Stimulated activated CD4-positive, alpha-beta T cell treated with anti-CD3 and anti-CD28 coated beads, Interleukin-12 subunit alpha, Interleukin-12 subunit beta, amount 100 ng/mL, for 4 hours (primary cell): ENCODE measurements at regions not wholly inside any gene's neighbourhood (a gene's known extent, or its start where the extent isn't known, plus 50 kb on each side); places are given as distances from the start of the nearest gene placed in this dataset.
"Not testable (repeated sequence)": the region's sequence is repeated elsewhere in the genome, so short reads cannot be mapped to it uniquely, and the experiment has no call there.

Source experiments
- DNase-seq: peaks from one replicate; pipeline ENCODE4 v3.0.0-alpha.2; 2020

DNA sequence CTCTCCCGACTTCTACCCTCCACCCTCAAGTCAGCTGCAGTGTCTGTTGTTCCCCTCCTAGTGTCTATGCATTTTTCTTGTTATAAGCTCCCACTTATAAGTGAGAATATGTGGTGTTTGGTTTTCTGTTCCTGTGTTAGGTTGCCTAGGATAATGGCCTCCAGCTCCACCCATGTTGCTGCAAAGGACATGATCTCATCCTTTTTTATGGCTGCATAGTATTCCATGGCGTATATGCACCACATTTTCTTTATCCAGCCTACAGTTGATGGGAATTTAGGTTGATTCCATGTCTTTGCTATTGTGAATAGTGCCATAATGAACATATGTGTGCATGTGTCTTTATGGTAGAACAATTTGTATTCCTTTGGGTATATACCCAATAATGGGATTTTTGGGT is 80.7 kb downstream of the SPTSSA start:
- DNase-seq, result not testable (repeated sequence)

DNA sequence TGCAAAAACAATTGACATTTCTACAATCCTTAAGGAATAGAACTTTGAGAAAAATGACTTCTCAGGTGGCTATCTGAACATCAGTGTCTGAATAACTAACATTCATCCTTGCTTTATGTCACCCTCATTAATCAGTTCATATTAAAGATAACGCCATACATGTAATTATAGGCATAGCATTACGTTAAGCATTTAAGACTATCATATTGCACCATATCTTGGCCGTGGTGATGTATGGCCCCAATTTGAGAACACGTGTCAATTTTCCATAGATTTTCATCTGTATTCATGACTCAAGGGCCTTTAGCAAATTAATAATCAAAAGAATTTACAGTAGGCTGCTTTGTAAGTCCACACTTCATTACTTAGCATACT is 81.6 kb downstream of the SPTSSA start:
- no peak for DNase-seq

DNA sequence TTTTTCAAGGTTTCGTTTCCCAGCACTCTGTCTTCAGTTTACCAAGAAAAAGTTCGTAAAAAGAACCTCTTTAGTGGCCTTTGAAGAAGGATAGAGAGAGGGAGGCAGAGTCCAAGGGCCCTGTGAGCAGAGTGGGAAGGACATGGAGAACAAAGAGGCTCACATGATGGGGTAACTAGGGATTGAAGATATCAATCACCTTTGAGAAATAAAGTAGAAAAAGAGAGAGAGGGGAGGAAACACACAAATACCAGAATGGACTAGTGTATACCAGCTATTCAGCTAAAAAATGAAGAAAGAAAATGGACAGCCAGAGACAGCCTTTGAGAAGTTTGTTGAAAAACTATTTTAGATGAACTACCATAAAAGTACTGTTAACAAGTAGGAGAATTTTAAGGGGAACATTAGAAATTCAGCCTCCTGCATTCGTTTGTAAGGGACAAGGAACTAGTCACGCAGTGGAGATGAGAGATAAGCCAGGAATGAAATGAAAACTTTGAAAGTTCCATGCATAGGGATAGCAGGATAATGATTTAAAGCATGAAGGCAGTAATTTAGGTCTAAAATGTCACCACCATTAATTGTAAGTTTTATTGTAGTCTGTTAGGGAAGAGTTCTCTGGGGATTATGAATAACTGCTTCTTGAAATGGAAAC is 82.1 kb downstream of the SPTSSA start:
- DNase-seq, result no peak

DNA sequence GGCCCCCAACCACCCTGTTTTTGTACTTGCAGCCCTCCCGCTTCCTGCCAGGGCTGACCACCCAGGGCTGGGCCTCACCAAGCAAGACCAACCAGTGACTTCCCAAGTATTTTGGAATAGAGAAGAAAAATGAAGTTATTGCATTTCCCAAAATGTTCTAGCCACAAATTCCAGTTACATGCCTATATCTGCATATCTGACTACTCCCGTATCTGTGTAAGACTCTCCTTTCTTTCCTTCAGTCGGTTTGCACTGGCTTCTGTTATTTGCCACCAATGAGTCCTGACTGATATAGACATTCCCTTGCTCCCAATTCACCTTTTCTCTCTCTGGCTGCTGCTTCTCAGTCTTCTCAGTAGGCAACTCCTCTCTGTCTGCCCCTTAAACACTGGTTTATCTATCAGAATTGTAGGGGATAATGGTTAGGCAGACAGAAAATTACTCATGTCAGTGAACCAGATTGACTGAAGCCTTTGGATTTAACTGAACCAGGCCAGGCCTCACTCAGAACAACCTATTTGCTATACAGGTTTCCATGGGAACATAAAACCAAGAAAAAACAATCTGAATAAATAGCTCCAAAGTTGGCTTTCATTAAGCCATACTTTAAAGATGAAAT is 85.3 kb downstream of the SPTSSA start:
- no peak for DNase-seq

DNA sequence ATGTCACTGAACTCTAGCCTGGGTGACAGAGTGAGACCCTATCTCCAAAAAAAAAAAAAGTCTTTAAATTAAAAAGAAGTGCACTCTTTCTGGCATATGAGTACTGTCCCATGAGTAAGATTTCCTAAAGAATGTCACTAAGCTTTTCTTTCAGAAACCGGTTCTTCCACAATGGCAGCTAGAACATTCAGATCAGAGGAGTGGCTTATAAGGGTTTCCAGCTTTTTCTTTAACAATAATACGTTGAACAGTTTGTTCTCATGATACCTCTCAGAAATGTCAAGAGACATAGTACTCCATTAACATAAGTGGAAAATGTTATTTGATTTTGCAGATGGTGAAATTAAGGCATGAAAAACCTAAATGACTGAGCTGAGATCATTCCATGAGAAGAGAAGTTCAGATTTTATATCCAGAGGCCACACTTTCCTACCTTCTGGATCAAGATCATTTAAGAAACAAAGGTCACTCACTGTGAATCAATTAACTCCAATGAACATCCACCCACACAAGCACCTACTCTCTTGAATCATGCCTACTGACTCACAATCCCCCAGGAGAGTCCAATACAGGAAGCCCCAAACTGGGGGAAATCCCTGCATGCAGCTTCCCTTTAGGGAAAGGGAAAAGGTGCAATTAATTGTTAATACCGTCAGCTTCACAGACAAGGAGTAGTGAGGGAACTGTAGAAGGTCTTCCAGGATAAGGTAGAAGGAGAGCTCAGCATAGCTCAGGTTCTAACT is 86.9 kb downstream of the SPTSSA start:
- no peak for DNase-seq

DNA sequence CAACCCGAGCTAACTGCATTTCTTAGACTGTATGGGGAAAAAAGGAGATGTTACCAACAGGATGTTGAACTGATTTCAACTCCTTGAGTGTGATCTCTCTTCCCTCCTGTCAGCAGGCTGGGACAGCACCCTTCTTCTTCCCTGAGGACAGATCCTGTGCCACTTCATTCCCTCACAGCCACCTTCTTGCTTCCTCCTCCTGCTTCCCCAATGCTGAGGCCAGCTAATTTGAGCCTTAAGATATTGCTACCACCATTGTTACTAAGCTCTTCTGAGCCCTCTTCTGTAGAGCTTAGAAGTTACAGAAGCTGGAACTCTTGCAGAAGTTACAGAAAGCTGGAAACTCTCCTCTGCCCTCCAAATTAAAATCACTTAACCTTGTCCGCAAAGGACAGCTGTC is 88.8 kb downstream of the SPTSSA start:
- DNase-seq, result no peak

DNA sequence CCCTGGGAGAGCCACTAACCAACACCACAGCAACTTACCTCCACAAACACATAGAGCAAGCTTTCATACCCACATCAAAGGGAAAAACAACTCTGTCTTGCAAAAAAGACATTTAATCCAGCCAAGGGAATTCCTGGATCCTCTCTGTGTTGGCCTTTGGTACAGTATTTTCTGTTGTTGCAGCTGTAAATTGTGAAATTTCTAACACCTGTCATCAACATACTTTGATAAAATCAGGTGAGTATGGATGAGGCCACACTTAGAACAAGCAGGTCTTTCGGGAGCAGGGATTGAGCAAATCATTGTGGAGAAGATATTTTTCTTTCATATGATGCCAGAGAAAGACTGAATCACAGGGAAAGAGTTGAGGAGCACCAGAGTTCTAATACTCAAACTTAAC is 89.3 kb downstream of the SPTSSA start:
- DNase-seq, result no peak

DNA sequence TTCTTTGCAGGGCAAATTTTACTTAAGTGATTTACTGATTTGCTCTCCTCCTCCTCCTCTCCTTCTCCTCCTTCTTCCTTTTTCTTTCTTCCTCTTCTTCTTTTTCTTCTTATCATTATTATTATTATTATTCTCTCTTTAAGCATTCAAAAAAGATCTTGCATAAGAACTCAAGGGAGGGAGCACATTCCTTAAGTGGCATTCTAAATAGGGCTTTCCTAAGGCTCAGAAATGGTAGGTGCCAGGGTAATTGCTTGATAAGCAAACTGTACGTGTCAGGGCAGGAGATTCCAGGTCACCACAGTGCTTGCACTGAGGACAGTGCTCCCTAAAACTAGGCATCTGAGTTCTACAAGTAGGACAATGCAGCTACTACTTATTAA is 92.4 kb downstream of the SPTSSA start:
- no peak for DNase-seq

DNA sequence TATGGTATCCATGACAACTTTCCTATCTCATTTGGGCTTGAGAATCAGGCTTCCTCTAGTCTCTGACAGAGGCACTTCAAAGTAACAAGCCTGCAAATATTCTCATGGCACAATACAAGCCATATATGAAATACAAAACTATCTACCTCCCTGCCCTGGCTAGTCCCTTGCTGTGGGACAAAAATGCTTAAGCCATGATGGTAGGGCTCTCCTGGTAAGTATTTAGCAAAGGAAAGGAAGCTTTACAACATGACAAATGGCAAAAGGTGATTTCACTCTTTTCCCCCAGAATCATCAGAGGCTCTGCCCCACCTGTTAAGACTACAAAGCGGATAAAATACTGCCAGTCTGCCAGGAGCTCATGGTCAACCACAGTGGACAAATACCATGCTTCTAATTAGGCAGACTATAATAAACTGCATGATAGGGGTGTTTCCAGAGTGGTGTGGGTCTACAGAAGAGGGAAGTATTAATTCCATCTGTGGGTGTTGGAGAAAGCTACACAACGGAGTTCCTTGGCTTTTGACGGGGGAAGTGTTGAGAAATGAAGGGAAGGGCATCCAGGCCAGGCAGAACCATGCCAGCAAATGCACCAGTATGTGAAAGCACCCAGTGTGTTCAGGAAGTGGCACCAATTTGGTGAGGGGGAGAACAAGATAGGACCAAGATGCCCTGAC is 92.9 kb downstream of the SPTSSA start:
- no peak for DNase-seq

DNA sequence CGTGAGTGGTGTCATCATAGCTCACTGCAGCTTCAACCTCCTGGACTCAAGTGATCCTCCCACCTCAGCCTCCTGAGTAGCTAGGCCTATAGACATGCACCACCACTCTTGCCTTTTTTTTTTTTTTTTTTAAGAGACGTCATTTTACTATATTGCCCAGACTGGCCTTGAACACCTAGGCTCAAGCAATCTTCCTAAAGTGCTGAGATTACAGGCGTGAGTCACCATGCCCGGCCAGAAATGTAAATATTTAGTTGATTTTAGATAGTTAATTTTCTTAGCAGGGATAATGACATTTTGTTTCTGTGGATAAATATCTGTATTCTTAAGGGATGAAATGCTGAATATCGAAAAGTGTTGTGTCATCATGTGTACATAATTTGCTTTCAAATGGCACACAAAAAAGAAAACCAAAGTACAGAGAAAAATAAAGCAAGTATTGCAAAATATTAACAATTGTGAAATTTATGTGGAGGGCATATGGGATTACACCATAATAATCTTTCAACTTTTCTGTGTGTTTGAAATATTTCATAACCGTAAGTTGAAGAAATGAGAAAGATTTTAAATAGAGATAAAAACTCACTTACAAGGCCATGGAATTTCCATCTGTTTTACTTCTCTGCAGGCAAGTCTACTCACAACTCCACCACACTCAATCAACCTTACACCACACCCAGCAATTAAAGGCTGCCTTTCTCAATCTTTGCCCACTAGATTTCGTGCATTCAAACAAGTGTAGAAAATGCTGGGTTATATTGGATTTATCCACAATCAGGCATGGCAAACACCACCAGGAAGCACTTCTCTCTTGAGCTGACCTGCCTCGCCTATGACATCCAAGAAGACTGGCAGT is 93.7 kb downstream of the SPTSSA start:
- no peak for DNase-seq

DNA sequence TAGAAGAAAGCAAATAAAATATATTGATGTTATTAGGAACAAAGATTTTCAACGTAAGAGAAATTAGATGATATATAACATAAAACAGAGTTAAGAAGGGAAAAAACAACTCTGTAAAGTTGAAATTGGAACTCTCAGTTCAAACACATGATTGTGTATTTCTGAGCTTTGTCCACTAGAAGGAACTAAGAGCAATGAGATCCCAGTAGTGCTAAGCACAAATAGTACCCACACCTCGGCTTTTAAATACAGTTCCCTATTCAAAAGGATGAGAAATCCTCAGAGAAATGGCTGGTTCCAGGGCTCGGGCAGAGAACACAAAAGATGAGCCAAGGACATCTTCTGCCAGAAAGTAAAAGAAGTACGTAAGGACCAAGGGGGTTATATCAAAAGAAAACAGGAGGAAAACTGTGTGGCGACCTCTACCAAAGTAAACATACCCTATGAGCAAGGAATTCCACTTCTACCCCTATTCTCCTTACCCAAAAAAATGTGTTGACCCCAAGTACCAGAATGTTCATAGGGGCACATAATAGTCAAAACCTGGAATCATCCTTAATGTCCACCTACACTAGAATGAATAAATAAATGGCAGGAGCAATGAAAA is 96.6 kb downstream of the SPTSSA start:
- no peak for DNase-seq

DNA sequence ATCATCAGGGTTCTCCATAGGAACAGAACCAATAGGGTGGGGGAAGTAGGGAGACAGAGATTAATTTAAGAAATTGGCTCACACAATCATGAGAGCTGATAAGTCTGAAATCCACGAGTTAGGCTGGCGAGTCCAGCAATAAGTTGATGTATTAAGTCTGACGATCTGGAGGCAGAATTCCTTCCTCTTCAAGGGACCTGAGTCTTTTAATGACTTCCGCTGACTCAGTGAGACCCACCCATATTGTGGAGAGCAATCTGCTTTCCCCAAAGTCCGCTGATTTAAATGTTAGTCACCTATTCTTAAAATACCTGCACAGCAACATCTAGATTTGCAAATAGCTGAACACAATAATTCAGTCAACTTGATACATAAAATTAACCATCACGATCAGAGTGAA is 97.8 kb downstream of the SPTSSA start:
- DNase-seq, result no peak

DNA sequence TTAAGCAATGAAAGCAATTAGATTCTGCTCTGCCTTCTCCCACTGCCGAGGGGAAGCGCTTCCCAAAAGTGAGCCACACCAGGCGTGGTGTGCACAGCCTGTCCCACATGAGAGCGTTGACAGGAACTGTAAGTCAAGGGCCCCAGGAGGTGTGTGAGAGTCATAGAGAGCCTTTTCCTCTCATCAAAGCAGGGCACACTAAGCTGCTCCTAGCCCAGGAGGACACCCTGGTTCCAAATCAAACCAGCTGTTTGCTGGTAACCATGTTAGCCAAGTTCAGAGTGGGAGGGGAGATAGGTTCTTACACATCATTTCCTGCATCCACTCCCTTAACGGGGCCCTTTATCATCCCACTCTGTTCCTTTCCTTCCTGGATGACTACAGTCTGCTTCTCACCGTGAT is 98.3 kb downstream of the SPTSSA start:
- no peak for DNase-seq

DNA sequence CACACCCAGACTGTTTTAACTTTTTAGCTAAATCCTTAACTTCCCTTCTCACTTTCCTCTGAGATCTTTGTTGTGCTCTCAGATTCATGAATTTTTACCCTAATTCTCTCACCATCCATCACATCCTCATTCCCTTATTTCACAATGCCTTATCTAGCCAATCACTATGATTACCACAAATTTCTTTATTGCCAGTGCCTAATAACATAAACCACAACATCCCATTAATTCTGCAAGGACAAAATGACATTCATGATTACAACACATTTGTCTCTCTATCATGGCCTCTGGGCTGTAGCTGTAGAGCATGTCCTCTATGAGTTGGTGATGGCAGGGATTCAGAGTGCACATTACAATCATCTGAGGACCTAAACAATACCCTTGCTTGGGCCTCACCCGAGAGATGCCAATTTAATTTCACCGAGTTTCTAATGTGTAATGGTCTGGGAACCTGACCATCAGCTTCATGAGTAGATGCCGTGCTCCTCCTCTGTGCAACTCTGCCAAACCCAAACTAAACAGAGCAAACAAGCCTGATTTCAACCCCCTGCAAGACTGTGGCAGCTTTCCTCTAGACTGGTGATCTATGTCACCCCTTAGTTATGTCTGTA is 99.3 kb downstream of the SPTSSA start:
- no peak for DNase-seq

DNA sequence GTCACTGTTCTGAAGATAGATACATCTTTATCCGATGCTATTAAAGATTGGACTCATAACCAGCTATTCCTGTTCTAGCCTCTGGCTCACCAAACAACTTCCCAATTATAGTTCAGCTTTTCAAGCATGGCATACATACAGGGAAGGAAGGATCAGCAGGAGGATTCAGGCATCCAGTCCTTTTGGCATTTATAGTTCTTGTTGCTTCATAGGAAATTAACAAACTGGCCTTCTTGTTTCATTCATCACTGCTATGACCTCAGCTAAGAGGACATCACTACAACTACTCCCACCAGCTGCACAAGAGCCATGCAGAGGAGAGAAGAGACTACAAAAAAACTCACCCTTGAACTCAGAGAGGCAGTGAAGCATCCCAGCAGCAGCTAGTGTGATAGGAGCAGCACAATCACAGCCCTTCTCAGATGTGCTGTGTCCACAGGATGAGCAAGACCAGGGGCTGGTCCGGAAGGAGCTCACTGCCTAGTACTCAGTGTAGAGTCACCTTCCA is 100.5 kb downstream of the SPTSSA start:
- no peak for DNase-seq

DNA sequence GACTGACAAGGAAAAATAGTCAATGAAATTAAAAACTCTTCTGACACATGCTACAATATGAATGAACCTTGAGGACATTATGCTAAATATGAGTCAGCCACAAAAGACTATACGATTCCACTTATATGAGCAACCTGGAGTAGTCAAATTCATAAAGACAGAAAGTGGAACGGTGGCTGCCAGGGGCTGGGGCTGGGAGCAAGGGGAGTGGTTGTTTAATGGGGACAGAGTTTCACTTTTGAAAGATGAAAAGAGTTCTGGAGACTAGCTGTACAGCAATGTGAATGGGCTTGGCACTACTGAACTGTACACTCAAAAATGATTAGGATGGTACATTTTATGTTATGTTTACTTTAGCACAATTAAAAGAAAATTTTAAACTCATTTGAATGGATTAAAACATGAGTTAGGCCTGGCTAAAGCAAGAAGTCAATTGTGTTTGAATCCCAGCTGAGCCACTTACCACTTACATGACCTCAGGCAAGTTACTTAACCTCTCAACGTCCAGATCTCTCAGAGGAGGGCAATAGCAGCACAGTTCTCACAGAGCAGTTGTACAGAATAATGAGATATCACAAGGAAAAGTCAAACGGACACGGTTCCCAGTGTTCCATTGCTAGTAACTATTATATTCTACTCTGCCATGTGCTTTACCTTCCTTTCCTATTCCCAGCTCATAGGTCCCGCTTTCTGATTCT is 102.5 kb downstream of the SPTSSA start:
- no peak for DNase-seq

DNA sequence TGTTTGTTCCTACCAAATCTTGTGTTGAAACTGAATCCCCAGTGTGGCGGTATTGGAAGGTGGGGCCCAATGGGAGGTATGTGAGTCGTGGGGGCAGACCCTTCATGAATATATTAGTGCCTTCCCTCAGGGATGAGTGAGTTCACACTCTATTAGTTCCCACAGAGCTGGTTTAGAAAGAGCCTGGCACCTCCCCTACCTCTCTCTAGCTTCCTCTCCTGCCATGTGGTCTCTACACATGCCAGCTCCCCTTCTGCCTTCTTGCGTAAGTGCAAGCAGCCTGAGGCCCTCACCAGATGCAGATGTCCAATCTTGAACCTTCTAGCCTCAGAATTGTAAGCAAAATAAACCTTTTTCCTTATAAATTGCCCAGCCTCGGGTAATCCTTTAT is 105.8 kb downstream of the SPTSSA start:
- DNase-seq, result no peak

DNA sequence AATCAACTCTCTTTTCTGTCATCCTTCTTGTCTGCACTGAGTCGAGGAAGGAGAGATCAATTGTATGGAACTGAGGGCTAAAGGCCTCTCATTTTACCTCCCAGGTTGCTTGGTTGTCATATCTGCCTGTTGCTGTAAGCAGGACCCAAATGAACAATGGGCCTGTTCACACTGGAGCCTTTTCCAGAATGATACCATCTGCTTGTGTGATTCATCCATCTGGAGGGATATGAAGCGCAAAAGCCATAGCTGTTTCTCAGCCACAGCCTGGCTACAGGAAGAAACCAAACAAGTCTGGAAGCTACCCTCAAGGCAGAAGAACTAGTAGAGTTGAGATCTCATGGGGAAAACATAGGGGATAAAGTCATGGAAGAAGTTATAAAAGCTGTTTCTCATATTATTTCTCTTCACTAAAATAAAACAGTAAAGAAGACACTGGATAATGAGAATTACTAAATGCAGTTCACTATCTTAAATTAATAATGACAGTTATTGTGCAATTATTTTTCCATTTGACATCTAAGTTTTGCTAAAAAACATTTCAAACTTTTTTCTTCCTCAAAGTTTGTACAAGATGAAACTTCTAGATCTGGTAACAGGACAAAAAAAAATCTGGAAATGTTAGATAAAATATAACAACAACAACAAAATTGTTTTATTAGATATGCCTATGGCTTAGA is 106.3 kb downstream of the SPTSSA start:
- DNase-seq, result no peak

DNA sequence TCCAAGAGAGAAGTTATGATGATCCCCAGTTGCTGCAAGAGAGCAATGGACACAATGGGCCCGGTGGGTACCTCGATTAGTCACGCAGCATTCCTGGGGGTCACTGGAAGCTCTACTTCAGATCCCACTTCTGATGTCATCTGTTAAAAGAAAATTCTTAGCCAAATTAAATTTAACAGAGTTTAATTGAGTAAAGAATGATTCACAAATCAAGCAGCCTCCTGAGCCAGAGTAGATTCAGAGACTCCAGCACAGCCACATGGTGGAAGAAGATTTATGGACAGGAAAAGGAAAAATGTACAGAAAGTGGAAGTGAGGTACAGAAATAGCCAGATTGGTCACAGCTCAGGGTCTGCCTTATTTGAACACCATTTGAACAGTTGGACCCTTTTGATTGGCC is 107.5 kb downstream of the SPTSSA start:
- DNase-seq, result no peak

DNA sequence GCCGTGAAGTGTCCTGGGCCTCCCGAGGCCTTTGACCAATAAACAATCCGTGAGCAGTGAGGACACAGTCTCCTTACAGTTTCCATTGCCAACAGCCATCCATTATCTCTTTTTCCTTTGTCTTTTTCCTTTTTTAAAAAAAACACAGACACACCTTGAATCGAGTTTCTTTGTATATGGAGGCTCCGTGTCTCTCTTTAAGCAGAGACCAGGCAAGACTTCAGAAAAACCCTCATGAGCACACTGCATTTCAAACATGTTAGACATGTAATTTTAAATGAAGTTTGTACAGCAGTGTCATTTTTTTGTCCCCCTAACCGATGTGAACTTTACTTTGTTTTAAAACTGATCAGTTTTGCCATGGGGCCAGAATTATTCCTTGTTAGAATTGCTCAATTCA is 111.1 kb downstream of the SPTSSA start:
- no peak for DNase-seq

DNA sequence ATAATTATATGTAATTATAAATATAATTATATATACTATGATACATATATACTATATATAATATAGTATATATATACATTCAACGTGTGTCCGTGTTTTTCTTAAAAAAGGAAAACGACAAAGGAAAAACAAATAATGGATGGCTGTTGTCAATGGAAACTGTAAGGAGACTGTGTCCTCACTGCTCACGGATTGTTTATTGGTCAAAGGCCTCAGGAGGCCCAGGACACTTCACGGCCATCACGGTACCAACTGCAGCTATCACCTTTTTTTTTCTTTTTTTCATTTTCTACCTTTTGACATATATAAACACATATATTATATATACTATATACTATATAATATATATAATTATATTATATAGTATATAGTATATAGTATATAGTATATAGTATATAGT is 113.4 kb downstream of the SPTSSA start:
- no peak for DNase-seq
